ENCODE measurements at regions not wholly inside any gene's neighbourhood (a gene's known extent, or its start where the extent isn't known, plus 50 kb on each side); places are given as distances from the start of the nearest gene placed in this dataset.

- no peak overlapping the region for H3K4me3 ChIP-seq (ENCODE audit: low read depth, low read length)
- DNase-seq (ENCODE audit: low read depth): no peak
- TF ChIP-seq CTCF (IDR thresholded peaks at IDR 0.05; ENCODE audit: low read depth, low read length) (no peak), MAX (IDR thresholded peaks at IDR 0.05; ENCODE audit: low read depth, low read length) (no peak), POLR2A (IDR thresholded peaks at IDR 0.05; ENCODE audit: extremely low read depth, insufficient read length) (no peak), MYC (IDR thresholded peaks at IDR 0.05; ENCODE audit: low read depth, low read length) (no peak)
Observed at GRCh38 chr2:120971866-120972265, 236.2 kb downstream of the GLI2 start.

- no peak for DNase-seq (ENCODE audit: low read depth)
- TF ChIP-seq MYC (IDR thresholded peaks at IDR 0.05; ENCODE audit: low read depth, low read length): no peak
- TF ChIP-seq MAX (IDR thresholded peaks at IDR 0.05; ENCODE audit: low read depth, low read length): no peak
- no peak for TF ChIP-seq POLR2A (IDR thresholded peaks at IDR 0.05; ENCODE audit: extremely low read depth, insufficient read length)
- TF ChIP-seq CTCF (IDR thresholded peaks at IDR 0.05; ENCODE audit: low read depth, low read length): no peak
Observed at GRCh38 chr2:120972286-120972685, 236.6 kb downstream of the GLI2 start.

GRCh38 chr2:120973196-120973595 is 237.5 kb downstream of the GLI2 start:
- H3K4me3 ChIP-seq (ENCODE audit: low read depth, low read length): no peak overlapping the region
- no peak for DNase-seq (ENCODE audit: low read depth)
- TF ChIP-seq MYC (IDR thresholded peaks at IDR 0.05; ENCODE audit: low read depth, low read length): no peak
- no peak for TF ChIP-seq POLR2A (IDR thresholded peaks at IDR 0.05; ENCODE audit: extremely low read depth, insufficient read length)
- TF ChIP-seq CTCF (IDR thresholded peaks at IDR 0.05; ENCODE audit: low read depth, low read length): no peak
- no peak for TF ChIP-seq MAX (IDR thresholded peaks at IDR 0.05; ENCODE audit: low read depth, low read length)

More at GRCh38 chr2:120972286-120972685, 236.6 kb downstream of the GLI2 start:
- H3K4me3 ChIP-seq (ENCODE audit: low read depth, low read length): no peak overlapping the region

GRCh38 chr2:120974950-120975349 is 239.3 kb downstream of the GLI2 start:
- TF ChIP-seq MYC (IDR thresholded peaks at IDR 0.05; ENCODE audit: low read depth, low read length) (no peak), POLR2A (IDR thresholded peaks at IDR 0.05; ENCODE audit: extremely low read depth, insufficient read length) (no peak), CTCF (IDR thresholded peaks at IDR 0.05; ENCODE audit: low read depth, low read length) (no peak), MAX (IDR thresholded peaks at IDR 0.05; ENCODE audit: low read depth, low read length) (no peak)
- H3K4me3 ChIP-seq (ENCODE audit: low read depth, low read length): no peak overlapping the region
- DNase-seq (ENCODE audit: low read depth): no peak

- TF ChIP-seq POLR2A (IDR thresholded peaks at IDR 0.05; ENCODE audit: extremely low read depth, insufficient read length): no peak
- no peak for DNase-seq (ENCODE audit: low read depth)
Observed at GRCh38 chr2:120976501-120977307, 241.0 kb downstream of the GLI2 start.

GRCh38 chr2:120977582-120978358 is 242.1 kb downstream of the GLI2 start:
- no peak for DNase-seq (ENCODE audit: low read depth)
- no peak overlapping the region for H3K4me3 ChIP-seq (ENCODE audit: low read depth, low read length)
- TF ChIP-seq MAX (IDR thresholded peaks at IDR 0.05; ENCODE audit: low read depth, low read length): no peak
- TF ChIP-seq CTCF (IDR thresholded peaks at IDR 0.05; ENCODE audit: low read depth, low read length): no peak
- no peak for TF ChIP-seq MYC (IDR thresholded peaks at IDR 0.05; ENCODE audit: low read depth, low read length)
- TF ChIP-seq POLR2A (IDR thresholded peaks at IDR 0.05; ENCODE audit: extremely low read depth, insufficient read length): no peak

More at GRCh38 chr2:120976501-120977307, 241.0 kb downstream of the GLI2 start:
- H3K4me3 ChIP-seq (ENCODE audit: low read depth, low read length): no peak overlapping the region

Measured in NB4 (cell line).